ENCODE measurements at regions not wholly inside any gene's neighbourhood (a gene's known extent, or its start where the extent isn't known, plus 50 kb on each side); places are given as distances from the start of the nearest gene placed in this dataset.
A peak's percentile ranks its signal among the peaks of the same experiment; 100 is the strongest.

GRCh38 chr11:64492561-64492960 is 63.2 kb upstream of the SLC22A11 start:
- DNase-seq (ENCODE audit: low read depth in 4 of 6, low spot score in 6 of 6), result no peak
- no peaks in the 10 kb centered on the region for H3K9me3 ChIP-seq (ENCODE audit: control insufficient read depth, insufficient read depth, low read length)
- peaks cover 15% of the 10 kb centered on the region for H3K4me1 ChIP-seq (ENCODE audit: control insufficient read depth, insufficient read depth, low read length)
- H3K4me3 ChIP-seq (ENCODE audit: low read depth, low read length), result no peak overlapping the region
- WGBS (ENCODE audit: insufficient coverage), result no CpG with 5 or more reads among the region's 1 CpG
- H3K36me3 ChIP-seq (ENCODE audit: control insufficient read depth, insufficient read depth, low read length), result no peaks in the 10 kb centered on the region
- no peak overlapping the region for H3K27ac ChIP-seq (ENCODE audit: low read depth, low read length)
- H3K27me3 ChIP-seq (ENCODE audit: control insufficient read depth, insufficient read depth, low read length), result no peaks in the 10 kb centered on the region

GRCh38 chr11:64498136-64498535 is 57.6 kb upstream of the SLC22A11 start:
- Histone ChIP-seq H3K4me1 (ENCODE audit: control insufficient read depth, insufficient read depth, low read length) (no peaks in the 10 kb centered on the region), H3K4me3 (ENCODE audit: low read depth, low read length) (no peak overlapping the region), H3K27ac (ENCODE audit: low read depth, low read length) (no peak overlapping the region), H3K36me3 (ENCODE audit: control insufficient read depth, insufficient read depth, low read length) (no peaks in the 10 kb centered on the region), H3K9me3 (ENCODE audit: control insufficient read depth, insufficient read depth, low read length) (no peaks in the 10 kb centered on the region), H3K27me3 (ENCODE audit: control insufficient read depth, insufficient read depth, low read length) (no peaks in the 10 kb centered on the region)
- WGBS (ENCODE audit: insufficient coverage), result 96% methylated on average over 3 of the region's 4 CpGs
- no peak for DNase-seq (ENCODE audit: low read depth in 4 of 6, low spot score in 6 of 6)

- no peak for DNase-seq (ENCODE audit: low read depth in 4 of 6, low spot score in 6 of 6)
- WGBS (ENCODE audit: insufficient coverage), result no CpG with 5 or more reads among the region's 16 CpGs
- H3K4me1 ChIP-seq (ENCODE audit: control insufficient read depth, insufficient read depth, low read length), result no peaks in the 10 kb centered on the region
- no peak overlapping the region for H3K4me3 ChIP-seq (ENCODE audit: low read depth, low read length)
- no peaks in the 10 kb centered on the region for H3K36me3 ChIP-seq (ENCODE audit: control insufficient read depth, insufficient read depth, low read length)
- no peak overlapping the region for H3K27ac ChIP-seq (ENCODE audit: low read depth, low read length)
- H3K27me3 ChIP-seq (ENCODE audit: control insufficient read depth, insufficient read depth, low read length), result no peaks in the 10 kb centered on the region
- H3K9me3 ChIP-seq (ENCODE audit: control insufficient read depth, insufficient read depth, low read length), result no peaks in the 10 kb centered on the region
These were observed 56.3 kb upstream of the SLC22A11 start for GRCh38 chr11:64499261-64500004.

GRCh38 chr11:64500176-64501013 is 55.3 kb upstream of the SLC22A11 start:
- Histone ChIP-seq H3K27me3 (ENCODE audit: control insufficient read depth, insufficient read depth, low read length) (no peaks in the 10 kb centered on the region), H3K4me1 (ENCODE audit: control insufficient read depth, insufficient read depth, low read length) (no peaks in the 10 kb centered on the region), H3K36me3 (ENCODE audit: control insufficient read depth, insufficient read depth, low read length) (no peaks in the 10 kb centered on the region), H3K9me3 (ENCODE audit: control insufficient read depth, insufficient read depth, low read length) (no peaks in the 10 kb centered on the region), H3K4me3 (ENCODE audit: low read depth, low read length) (no peak overlapping the region), H3K27ac (ENCODE audit: low read depth, low read length) (no peak overlapping the region)
- WGBS (ENCODE audit: insufficient coverage), result 82% methylated on average over 22 of the region's 28 CpGs
- peak in 1 of 6 donors; percentile 46 for DNase-seq (ENCODE audit: low read depth in 4 of 6, low spot score in 6 of 6)

DNA sequence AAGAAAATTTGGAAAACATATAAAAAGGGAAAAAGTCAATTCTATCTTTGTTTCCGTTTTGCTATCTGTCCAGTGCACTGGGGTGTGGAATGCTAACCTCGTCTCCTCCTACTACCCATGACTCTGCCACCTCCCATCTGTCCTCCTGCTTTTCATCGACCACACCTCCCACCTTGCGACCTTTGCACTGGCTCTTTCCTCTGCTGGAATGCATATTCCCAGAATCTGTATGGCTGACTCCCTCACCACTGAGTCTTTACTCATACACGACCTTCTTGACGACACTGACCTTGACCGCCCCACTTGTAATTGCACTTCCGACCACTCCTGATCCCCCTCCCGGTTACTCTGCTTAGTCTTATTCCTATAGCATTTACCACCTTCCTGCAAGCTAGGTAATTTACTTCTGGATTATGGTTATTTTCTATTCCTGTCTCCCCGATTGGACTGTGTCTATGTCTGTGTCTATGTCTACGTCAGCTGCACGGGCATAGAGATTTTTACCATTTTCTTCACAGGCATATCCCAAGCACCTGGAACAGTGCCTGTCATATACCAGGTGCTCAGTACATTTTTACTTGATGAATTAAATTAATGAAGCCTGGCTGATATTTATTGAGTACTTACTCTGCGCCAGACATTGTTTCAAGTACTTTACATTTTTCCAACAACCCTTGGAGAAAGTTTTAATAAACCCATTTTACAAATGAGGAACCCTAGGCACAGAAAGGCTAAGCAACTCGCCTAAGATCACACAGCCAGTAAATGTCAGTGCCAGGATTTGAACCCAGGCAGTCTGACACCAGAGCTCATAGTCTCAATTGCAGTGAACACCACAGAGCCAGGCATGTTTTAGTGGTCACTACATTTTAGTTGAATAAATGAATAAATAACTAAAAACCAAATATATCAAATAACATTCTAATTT is 54.0 kb upstream of the SLC22A11 start:
- Histone ChIP-seq H3K4me3 (ENCODE audit: low read depth, low read length) (no peak overlapping the region), H3K9me3 (ENCODE audit: control insufficient read depth, insufficient read depth, low read length) (no peaks in the 10 kb centered on the region), H3K27ac (ENCODE audit: low read depth, low read length) (no peak overlapping the region), H3K4me1 (ENCODE audit: control insufficient read depth, insufficient read depth, low read length) (peaks cover 6% of the 10 kb centered on the region), H3K27me3 (ENCODE audit: control insufficient read depth, insufficient read depth, low read length) (no peaks in the 10 kb centered on the region), H3K36me3 (ENCODE audit: control insufficient read depth, insufficient read depth, low read length) (no peaks in the 10 kb centered on the region)
- DNase-seq (ENCODE audit: low read depth in 4 of 6, low spot score in 6 of 6), result no peak
- WGBS (ENCODE audit: insufficient coverage), result 61% methylated on average over 6 of the region's 14 CpGs

- Histone ChIP-seq H3K4me3 (ENCODE audit: low read depth, low read length) (no peak overlapping the region), H3K4me1 (ENCODE audit: control insufficient read depth, insufficient read depth, low read length) (peaks cover 6% of the 10 kb centered on the region), H3K36me3 (ENCODE audit: control insufficient read depth, insufficient read depth, low read length) (no peaks in the 10 kb centered on the region), H3K9me3 (ENCODE audit: control insufficient read depth, insufficient read depth, low read length) (no peaks in the 10 kb centered on the region), H3K27ac (ENCODE audit: low read depth, low read length) (no peak overlapping the region), H3K27me3 (ENCODE audit: control insufficient read depth, insufficient read depth, low read length) (no peaks in the 10 kb centered on the region)
- 80% methylated on average over 10 of the region's 19 CpGs for WGBS (ENCODE audit: insufficient coverage)
- peak in 2 of 6 donors; percentile 15 to 33 for DNase-seq (ENCODE audit: low read depth in 4 of 6, low spot score in 6 of 6)
These were observed 53.1 kb upstream of the SLC22A11 start for GRCh38 chr11:64502634-64503033.

DNA sequence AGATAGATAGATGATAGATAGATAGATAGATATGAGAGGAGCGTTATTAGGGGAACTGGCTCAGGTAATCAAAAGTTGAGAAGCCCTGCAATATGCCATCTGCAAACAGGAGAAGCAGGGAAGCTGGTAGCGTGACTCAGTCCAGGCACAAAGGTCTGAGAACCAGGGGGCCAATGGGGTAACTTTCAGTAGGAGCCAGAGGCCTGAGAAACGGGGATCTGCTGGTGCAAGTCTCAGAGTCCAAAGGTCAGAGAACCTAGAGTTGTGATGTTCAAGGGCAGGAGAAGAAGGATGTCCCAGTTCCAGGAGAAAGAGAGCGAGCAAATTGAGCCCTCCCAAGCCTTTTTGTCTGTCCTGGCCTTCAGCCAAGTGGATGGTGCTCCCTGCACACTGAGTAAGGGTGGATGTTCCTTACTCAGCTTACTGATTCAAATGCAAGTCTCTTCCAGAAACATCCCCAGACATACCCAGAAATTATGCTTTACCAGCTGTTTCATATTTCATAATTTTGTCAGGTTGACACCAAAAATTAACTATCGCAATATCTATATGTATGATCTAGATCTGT is 52.5 kb upstream of the SLC22A11 start:
- H3K36me3 ChIP-seq (ENCODE audit: control insufficient read depth, insufficient read depth, low read length), result no peaks in the 10 kb centered on the region
- H3K4me1 ChIP-seq (ENCODE audit: control insufficient read depth, insufficient read depth, low read length), result peaks cover 6% of the 10 kb centered on the region
- DNase-seq (ENCODE audit: low read depth in 4 of 6, low spot score in 6 of 6), result peak in 2 of 6 donors; percentile 26 to 33
- H3K27ac ChIP-seq (ENCODE audit: low read depth, low read length), result no peak overlapping the region
- WGBS (ENCODE audit: insufficient coverage), result 90% methylated on average over 3 of the region's 5 CpGs
- no peak overlapping the region for H3K4me3 ChIP-seq (ENCODE audit: low read depth, low read length)
- no peaks in the 10 kb centered on the region for H3K9me3 ChIP-seq (ENCODE audit: control insufficient read depth, insufficient read depth, low read length)
- no peaks in the 10 kb centered on the region for H3K27me3 ChIP-seq (ENCODE audit: control insufficient read depth, insufficient read depth, low read length)

DNA sequence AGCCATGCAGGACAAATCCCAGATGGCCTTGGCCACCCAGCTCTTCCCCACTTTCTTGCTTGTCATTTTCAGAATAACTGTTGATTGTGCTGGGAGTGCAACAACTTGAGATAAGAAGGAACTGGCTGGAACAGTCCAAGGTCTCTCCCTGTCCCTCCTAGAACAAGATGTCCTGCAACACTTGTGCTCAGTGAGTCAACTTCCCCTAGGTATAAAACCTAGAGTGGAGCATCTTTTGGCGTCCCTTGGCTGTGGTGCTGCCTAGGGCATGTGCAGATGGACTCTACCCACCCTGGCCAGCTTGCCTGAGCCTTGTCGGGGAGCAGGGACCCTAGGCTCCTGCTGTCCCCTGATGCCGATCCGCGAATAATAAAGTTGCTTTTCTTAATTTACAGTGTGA is 50.7 kb upstream of the SLC22A11 start:
- Histone ChIP-seq H3K27ac (ENCODE audit: low read depth, low read length) (no peak overlapping the region), H3K4me3 (ENCODE audit: low read depth, low read length) (no peak overlapping the region), H3K4me1 (ENCODE audit: control insufficient read depth, insufficient read depth, low read length) (peaks cover 6% of the 10 kb centered on the region), H3K36me3 (ENCODE audit: control insufficient read depth, insufficient read depth, low read length) (no peaks in the 10 kb centered on the region), H3K27me3 (ENCODE audit: control insufficient read depth, insufficient read depth, low read length) (no peaks in the 10 kb centered on the region), H3K9me3 (ENCODE audit: control insufficient read depth, insufficient read depth, low read length) (no peaks in the 10 kb centered on the region)
- no peak for DNase-seq (ENCODE audit: low read depth in 4 of 6, low spot score in 6 of 6)
- 73% methylated on average over 1 of the region's 5 CpGs for WGBS (ENCODE audit: insufficient coverage)
